Fibroblast of lung (primary cell): ENCODE measurements at regions not wholly inside any gene's neighbourhood (a gene's known extent, or its start where the extent isn't known, plus 50 kb on each side); places are given as distances from the start of the nearest gene placed in this dataset.

ENCODE experiments used
- EZH2 ChIP-seq: IDR thresholded peaks from 2 replicates; pipeline ENCODE4 v1.5.1; 2012; ENCODE audit warnings: low read length, control low read depth, mild to moderate bottlenecking; ENCODE audit errors: missing control alignments
- TF ChIP-seq, protein P1 (sequence below), 2 donors: IDR thresholded peaks in 1 of 2; conservative IDR thresholded peaks in 1 of 2; 1 replicate in 1 of 2; 2 replicates in 1 of 2; pipeline ENCODE4 v1.5.1; 2011 to 2012; ENCODE audit warnings: low read length in 2 of 2, control low read depth in 1 of 2, inconsistent platforms in 1 of 2, low read depth in 1 of 2, mild to moderate bottlenecking in 1 of 2

DNA sequence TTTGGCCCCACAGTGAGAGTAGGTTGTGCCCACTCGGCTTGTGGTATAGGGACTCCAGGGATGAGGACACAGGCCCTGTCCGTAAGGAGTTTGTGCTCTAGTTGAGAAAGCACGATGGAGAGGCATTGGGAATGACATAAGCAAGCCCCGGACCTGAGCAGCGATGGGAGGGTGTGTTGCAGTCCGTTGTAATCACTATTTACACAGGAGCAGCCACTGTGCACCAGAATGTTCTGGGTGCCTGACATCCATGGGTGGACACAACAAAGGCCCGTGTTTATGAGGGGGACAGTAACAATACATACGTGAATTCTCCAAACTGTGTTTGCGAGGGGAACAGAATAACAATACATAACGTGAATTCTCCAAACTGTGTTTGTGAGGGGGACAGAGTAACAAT, 86.8 kb downstream of the NPIPB11 start:
- TF ChIP-seq, protein P1, sequence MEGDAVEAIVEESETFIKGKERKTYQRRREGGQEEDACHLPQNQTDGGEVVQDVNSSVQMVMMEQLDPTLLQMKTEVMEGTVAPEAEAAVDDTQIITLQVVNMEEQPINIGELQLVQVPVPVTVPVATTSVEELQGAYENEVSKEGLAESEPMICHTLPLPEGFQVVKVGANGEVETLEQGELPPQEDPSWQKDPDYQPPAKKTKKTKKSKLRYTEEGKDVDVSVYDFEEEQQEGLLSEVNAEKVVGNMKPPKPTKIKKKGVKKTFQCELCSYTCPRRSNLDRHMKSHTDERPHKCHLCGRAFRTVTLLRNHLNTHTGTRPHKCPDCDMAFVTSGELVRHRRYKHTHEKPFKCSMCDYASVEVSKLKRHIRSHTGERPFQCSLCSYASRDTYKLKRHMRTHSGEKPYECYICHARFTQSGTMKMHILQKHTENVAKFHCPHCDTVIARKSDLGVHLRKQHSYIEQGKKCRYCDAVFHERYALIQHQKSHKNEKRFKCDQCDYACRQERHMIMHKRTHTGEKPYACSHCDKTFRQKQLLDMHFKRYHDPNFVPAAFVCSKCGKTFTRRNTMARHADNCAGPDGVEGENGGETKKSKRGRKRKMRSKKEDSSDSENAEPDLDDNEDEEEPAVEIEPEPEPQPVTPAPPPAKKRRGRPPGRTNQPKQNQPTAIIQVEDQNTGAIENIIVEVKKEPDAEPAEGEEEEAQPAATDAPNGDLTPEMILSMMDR (conservative IDR thresholded peaks at IDR 0.05 in 1 of 2, IDR thresholded peaks at IDR 0.05 in 1 of 2; ENCODE audit: low read depth in 1 of 2, low read length in 2 of 2) = no peak
- TF ChIP-seq EZH2 = no peak
